ENCODE measurements at regions not wholly inside any gene's neighbourhood (a gene's known extent, or its start where the extent isn't known, plus 50 kb on each side); places are given as distances from the start of the nearest gene placed in this dataset.

DNA sequence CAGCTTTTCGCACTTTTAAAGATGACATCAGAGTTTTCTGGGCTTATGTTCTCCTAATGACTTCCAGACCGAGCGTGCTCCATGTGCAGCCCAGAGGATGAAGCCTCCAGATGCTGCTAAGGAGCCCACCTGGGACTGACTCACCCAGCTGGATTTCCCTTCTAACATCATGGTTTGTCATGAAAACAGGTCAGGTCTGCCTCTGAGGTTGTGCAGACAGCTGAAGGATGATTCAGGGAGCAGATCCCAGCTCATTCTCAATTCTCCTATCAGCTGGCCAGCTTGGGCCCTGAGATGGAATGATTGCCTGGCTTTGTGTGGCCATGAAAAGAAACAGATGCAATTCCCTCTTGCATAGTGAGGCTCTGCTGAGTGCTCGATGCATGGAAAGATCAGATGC, 123.9 kb upstream of the DUSP10 start:
- TF ChIP-seq POLR2A (IDR thresholded peaks at IDR 0.05; ENCODE audit: low read length), result no peak
- no peak for TF ChIP-seq GATA1 (IDR thresholded peaks at IDR 0.05; ENCODE audit: low read depth, low read length)
